ENCODE measurements at regions not wholly inside any gene's neighbourhood (a gene's known extent, or its start where the extent isn't known, plus 50 kb on each side); places are given as distances from the start of the nearest gene placed in this dataset.

GRCh38 chr9:79254900-79255650, 316.7 kb upstream of the TLE4 start:
- H4K20me1 ChIP-seq (ENCODE audit: insufficient read depth, low read length): no peaks in the 10 kb centered on the region
- DNase-seq: no peak

DNA sequence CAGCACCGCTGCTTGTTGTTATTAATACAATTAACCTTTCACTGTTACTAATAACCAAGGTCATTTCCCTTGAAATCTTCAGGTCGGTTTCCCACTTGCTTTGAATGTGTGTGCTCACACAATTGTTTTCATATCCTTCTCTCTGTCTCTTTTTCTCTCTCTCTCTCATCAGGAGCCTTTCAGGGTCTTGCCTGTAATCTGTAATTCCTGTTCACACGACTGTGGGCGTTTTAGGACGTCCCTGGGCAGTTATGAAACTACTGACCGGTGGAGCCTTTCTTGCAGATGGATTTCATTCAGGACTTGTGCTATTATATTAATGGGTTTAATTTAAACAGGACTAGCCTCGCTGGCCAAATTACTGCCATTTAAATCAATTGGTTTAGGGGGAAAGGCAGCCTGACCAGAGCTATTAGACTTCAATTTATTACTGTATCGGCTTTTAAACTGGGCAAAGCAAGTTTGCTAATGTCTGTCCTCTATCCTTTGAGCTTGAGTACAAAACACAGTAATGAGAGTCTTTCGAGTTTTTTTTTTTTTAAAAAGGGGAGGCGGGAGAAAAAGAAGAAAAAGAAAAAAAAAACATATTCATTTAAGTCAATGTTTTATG, 316.0 kb upstream of the TLE4 start:
- no peak overlapping the region for H3K4me2 ChIP-seq (ENCODE audit: low read depth, low read length)
- H3K9me3 ChIP-seq (replicated peaks; ENCODE audit: insufficient read depth, low read length): no peaks in the 10 kb centered on the region
- H3K79me2 ChIP-seq (ENCODE audit: low read length): no peaks in the 10 kb centered on the region
- no peak overlapping the region for H2AFZ ChIP-seq (ENCODE audit: low read length)
- H3K36me3 ChIP-seq (replicated peaks; ENCODE audit: insufficient read depth, low read length): no peaks in the 10 kb centered on the region
- H3K4me3 ChIP-seq (ENCODE audit: low read length): no peak overlapping the region
- no peaks in the 10 kb centered on the region for H3K27me3 ChIP-seq (replicated peaks; ENCODE audit: insufficient read depth, low read length)
- no peaks in the 10 kb centered on the region for H3K9me2 ChIP-seq (replicated peaks; ENCODE audit: insufficient read depth, low read length)
- H3F3A ChIP-seq (ENCODE audit: insufficient read depth, low read length): no peaks in the 10 kb centered on the region
- no peak overlapping the region for H3K9ac ChIP-seq (ENCODE audit: low read length)
- no peak overlapping the region for H3K27ac ChIP-seq (ENCODE audit: low read length)
- no peaks in the 10 kb centered on the region for H3K4me1 ChIP-seq (ENCODE audit: low read length)
- no peaks in the 10 kb centered on the region for H4K20me1 ChIP-seq (ENCODE audit: insufficient read depth, low read length)
- TF ChIP-seq, protein P1, sequence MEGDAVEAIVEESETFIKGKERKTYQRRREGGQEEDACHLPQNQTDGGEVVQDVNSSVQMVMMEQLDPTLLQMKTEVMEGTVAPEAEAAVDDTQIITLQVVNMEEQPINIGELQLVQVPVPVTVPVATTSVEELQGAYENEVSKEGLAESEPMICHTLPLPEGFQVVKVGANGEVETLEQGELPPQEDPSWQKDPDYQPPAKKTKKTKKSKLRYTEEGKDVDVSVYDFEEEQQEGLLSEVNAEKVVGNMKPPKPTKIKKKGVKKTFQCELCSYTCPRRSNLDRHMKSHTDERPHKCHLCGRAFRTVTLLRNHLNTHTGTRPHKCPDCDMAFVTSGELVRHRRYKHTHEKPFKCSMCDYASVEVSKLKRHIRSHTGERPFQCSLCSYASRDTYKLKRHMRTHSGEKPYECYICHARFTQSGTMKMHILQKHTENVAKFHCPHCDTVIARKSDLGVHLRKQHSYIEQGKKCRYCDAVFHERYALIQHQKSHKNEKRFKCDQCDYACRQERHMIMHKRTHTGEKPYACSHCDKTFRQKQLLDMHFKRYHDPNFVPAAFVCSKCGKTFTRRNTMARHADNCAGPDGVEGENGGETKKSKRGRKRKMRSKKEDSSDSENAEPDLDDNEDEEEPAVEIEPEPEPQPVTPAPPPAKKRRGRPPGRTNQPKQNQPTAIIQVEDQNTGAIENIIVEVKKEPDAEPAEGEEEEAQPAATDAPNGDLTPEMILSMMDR (IDR thresholded peaks at IDR 0.05; ENCODE audit: low read length): no peak
- TF ChIP-seq EZH2phosphoT487 (IDR thresholded peaks at IDR 0.05; ENCODE audit: low read length) (no peak), EZH2 (optimal IDR thresholded peaks at IDR 0.05; ENCODE audit: low read depth, low read length) (no peak)
- DNase-seq: no peak

More at GRCh38 chr9:79254900-79255650, 316.7 kb upstream of the TLE4 start:
- Histone ChIP-seq H3K27ac (ENCODE audit: low read length) (no peak overlapping the region), H2AFZ (ENCODE audit: low read length) (no peak overlapping the region), H3K9ac (ENCODE audit: low read length) (no peak overlapping the region), H3K27me3 (replicated peaks; ENCODE audit: insufficient read depth, low read length) (no peaks in the 10 kb centered on the region), H3K79me2 (ENCODE audit: low read length) (no peaks in the 10 kb centered on the region), H3K9me3 (replicated peaks; ENCODE audit: insufficient read depth, low read length) (no peaks in the 10 kb centered on the region), H3K36me3 (replicated peaks; ENCODE audit: insufficient read depth, low read length) (no peaks in the 10 kb centered on the region), H3K4me1 (ENCODE audit: low read length) (no peaks in the 10 kb centered on the region), H3K9me2 (replicated peaks; ENCODE audit: insufficient read depth, low read length) (no peaks in the 10 kb centered on the region), H3K4me2 (ENCODE audit: low read depth, low read length) (no peak overlapping the region), H3F3A (ENCODE audit: insufficient read depth, low read length) (no peaks in the 10 kb centered on the region), H3K4me3 (ENCODE audit: low read length) (no peak overlapping the region)
- TF ChIP-seq EZH2phosphoT487 (IDR thresholded peaks at IDR 0.05; ENCODE audit: low read length) (no peak), EZH2 (optimal IDR thresholded peaks at IDR 0.05; ENCODE audit: low read depth, low read length) (no peak)
- TF ChIP-seq, protein P1 (IDR thresholded peaks at IDR 0.05; ENCODE audit: low read length): no peak

GRCh38 chr9:79256691-79257213, 315.0 kb upstream of the TLE4 start:
- Histone ChIP-seq H3K9me3 (replicated peaks; ENCODE audit: insufficient read depth, low read length) (no peaks in the 10 kb centered on the region), H3K4me3 (ENCODE audit: low read length) (no peak overlapping the region), H4K20me1 (ENCODE audit: insufficient read depth, low read length) (no peaks in the 10 kb centered on the region), H3K79me2 (ENCODE audit: low read length) (no peaks in the 10 kb centered on the region), H3K4me1 (ENCODE audit: low read length) (no peaks in the 10 kb centered on the region), H2AFZ (ENCODE audit: low read length) (no peak overlapping the region), H3K4me2 (ENCODE audit: low read depth, low read length) (no peak overlapping the region), H3K9me2 (replicated peaks; ENCODE audit: insufficient read depth, low read length) (no peaks in the 10 kb centered on the region), H3K36me3 (replicated peaks; ENCODE audit: insufficient read depth, low read length) (no peaks in the 10 kb centered on the region), H3F3A (ENCODE audit: insufficient read depth, low read length) (no peaks in the 10 kb centered on the region), H3K27ac (ENCODE audit: low read length) (no peak overlapping the region), H3K9ac (ENCODE audit: low read length) (no peak overlapping the region), H3K27me3 (replicated peaks; ENCODE audit: insufficient read depth, low read length) (no peaks in the 10 kb centered on the region)
- DNase-seq: no peak
- no peak for TF ChIP-seq EZH2phosphoT487 (IDR thresholded peaks at IDR 0.05; ENCODE audit: low read length)
- TF ChIP-seq, protein P1 (IDR thresholded peaks at IDR 0.05; ENCODE audit: low read length): no peak
- TF ChIP-seq EZH2 (optimal IDR thresholded peaks at IDR 0.05; ENCODE audit: low read depth, low read length): no peak
